ENCODE measurements at regions not wholly inside any gene's neighbourhood (a gene's known extent, or its start where the extent isn't known, plus 50 kb on each side); places are given as distances from the start of the nearest gene placed in this dataset.
"Not testable (repeated sequence)": the region's sequence is repeated elsewhere in the genome, so short reads cannot be mapped to it uniquely, and the experiment has no call there.

- 57 to 64% (median 60%) methylated on average over 1 of the region's 1 CpG for WGBS, 4 donors
- H3K27me3 ChIP-seq = no peaks in the 10 kb centered on the region
- no peak for TF ChIP-seq CTCF (IDR thresholded peaks at IDR 0.05)
Measured at GRCh38 chr7:125195156-125195555, 265.5 kb upstream of the POT1 start.

GRCh38 chr7:125193263-125193662 lies 263.6 kb upstream of the POT1 start:
- DNase-seq = no peak
- no peak overlapping the region for H3K27ac ChIP-seq
- intact Hi-C loops (cut with DNase I) = no loop called here
- H3K9me3 ChIP-seq (replicated peaks in 1 of 3) = no peaks in the 10 kb centered on the region
- no peaks in the 10 kb centered on the region for H3K4me1 ChIP-seq (replicated peaks in 1 of 2)
- H3K4me3 ChIP-seq = no peak overlapping the region
- 50 to 68% (median 60%) methylated on average over 2 of the region's 2 CpGs for WGBS, 4 donors
- no peaks in the 10 kb centered on the region for H3K36me3 ChIP-seq (replicated peaks in 1 of 2)
- TF ChIP-seq POLR2A (IDR thresholded peaks at IDR 0.05) = no peak
- TF ChIP-seq CTCF (IDR thresholded peaks at IDR 0.05) = no peak
- no peaks in the 10 kb centered on the region for H3K27me3 ChIP-seq

More at GRCh38 chr7:125195156-125195555, 265.5 kb upstream of the POT1 start:
- H3K9me3 ChIP-seq (replicated peaks in 1 of 3) = no peaks in the 10 kb centered on the region
- H3K4me1 ChIP-seq (replicated peaks in 1 of 2) = no peaks in the 10 kb centered on the region
- H3K36me3 ChIP-seq (replicated peaks in 1 of 2) = no peaks in the 10 kb centered on the region
- H3K4me3 ChIP-seq = no peak overlapping the region
- no peak overlapping the region for H3K27ac ChIP-seq
- intact Hi-C loops (cut with DNase I) = no loop called here
- no peak for DNase-seq

GRCh38 chr7:125184801-125185200 lies 255.2 kb upstream of the POT1 start:
- Histone ChIP-seq H3K27me3 (no peaks in the 10 kb centered on the region), H3K9me3 (replicated peaks in 1 of 3) (no peaks in the 10 kb centered on the region), H3K36me3 (replicated peaks in 1 of 2) (no peaks in the 10 kb centered on the region), H3K27ac (no peak overlapping the region), H3K4me3 (no peak overlapping the region), H3K4me1 (replicated peaks in 1 of 2) (no peaks in the 10 kb centered on the region)
- 50 to 58% (median 55%) methylated on average over 1 of the region's 1 CpG for WGBS, 4 donors
- TF ChIP-seq CTCF (IDR thresholded peaks at IDR 0.05) (no peak), POLR2A (IDR thresholded peaks at IDR 0.05) (no peak)
- intact Hi-C loops (cut with DNase I) = no loop called here
- DNase-seq = no peak

GRCh38 chr7:125181569-125182267 lies 252.1 kb upstream of the POT1 start:
- H3K4me3 ChIP-seq; H3K27ac ChIP-seq; intact Hi-C loops (cut with DNase I); DNase-seq; H3K9me3 ChIP-seq (replicated peaks in 1 of 3); H3K36me3 ChIP-seq (replicated peaks in 1 of 2); H3K4me1 ChIP-seq (replicated peaks in 1 of 2); H3K27me3 ChIP-seq: not testable (repeated sequence)
- 87 to 94% (median 91%) methylated on average over 18 to 25 of the region's 26 CpGs for WGBS, 4 donors

GRCh38 chr7:125173571-125173970 lies 243.9 kb upstream of the POT1 start:
- no peaks in the 10 kb centered on the region for H3K4me1 ChIP-seq (replicated peaks in 1 of 2)
- 61 to 78% (median 69%) methylated on average over 2 of the region's 2 CpGs for WGBS, 4 donors

More at GRCh38 chr7:125173571-125173970, 243.9 kb upstream of the POT1 start:
- no peak for DNase-seq
- H3K27ac ChIP-seq = no peak overlapping the region
- no peak overlapping the region for H3K4me3 ChIP-seq
- no peaks in the 10 kb centered on the region for H3K36me3 ChIP-seq (replicated peaks in 1 of 2)
- no peaks in the 10 kb centered on the region for H3K9me3 ChIP-seq (replicated peaks in 1 of 3)
- TF ChIP-seq CTCF (IDR thresholded peaks at IDR 0.05) (no peak), POLR2A (IDR thresholded peaks at IDR 0.05) (no peak)
- H3K27me3 ChIP-seq = no peaks in the 10 kb centered on the region
- intact Hi-C loops (cut with DNase I) = no loop called here

Measured in adrenal gland (tissue), 9 donors.